PC-3 (cell line): ENCODE measurements at regions not wholly inside any gene's neighbourhood (a gene's known extent, or its start where the extent isn't known, plus 50 kb on each side); places are given as distances from the start of the nearest gene placed in this dataset.

Source experiments
- ATAC-seq: fragments of 200-7000 bp; cut with Tn5 transposase; 2 replicates; pipeline ENCODE4 v1.9.1; 2020; ENCODE audit warnings: mild to moderate bottlenecking, moderate library complexity
- BruUV-seq: library from RNA; stranded (reverse); fragments of 400-500 nt; replicated peaks from 2 replicates; lab custom pipeline; 2021; lab: Mats Ljungman, UMichigan
- CTCF ChIA-PET: fragments of 300-600 bp; sonication (Branson Sonifier 250); formaldehyde crosslinking; loops from one replicate; lab custom pipeline; 2022; ENCODE audit warnings: antibody characterized with exemption; lab: Charles Lee
- POLR2A ChIA-PET: fragments of 300-600 bp; sonication (Branson Sonifier 250); formaldehyde crosslinking; loops from one replicate; lab custom pipeline; 2022; ENCODE audit warnings: antibody characterized with exemption; ENCODE audit not compliant: unreplicated experiment; lab: Charles Lee
- DNase-seq: peaks from one replicate; pipeline ENCODE4 v3.0.0-alpha.2; 2015
- H2AFZ ChIP-seq: fragments of 300-600 bp; sonication (generic); 2 replicates; pipeline ENCODE4 v1.6.0; 2016; ENCODE audit warnings: antibody characterized with exemption, low read length
- H3F3A ChIP-seq: fragments of 300-600 bp; sonication (generic); one replicate; pipeline ENCODE4 v1.6.0; 2017; ENCODE audit warnings: antibody characterized with exemption, low read length, control low read depth, mild to moderate bottlenecking; ENCODE audit not compliant: unreplicated experiment
- H3K27ac ChIP-seq: fragments of 300-600 bp; sonication (generic); 2 replicates; pipeline ENCODE4 v1.5.1; 2016; ENCODE audit warnings: mild to moderate bottlenecking, low read length
- H3K27me3 ChIP-seq: fragments of 300-600 bp; sonication (generic); 2 replicates; pipeline ENCODE4 v1.6.1; 2016; ENCODE audit warnings: low read length, mixed read lengths
- H3K36me3 ChIP-seq: fragments of 300-600 bp; sonication (generic); 2 replicates; pipeline ENCODE4 v1.6.1; 2016; ENCODE audit warnings: low read depth, mixed run types, low read length, mixed read lengths
- H3K4me1 ChIP-seq: fragments of 300-600 bp; sonication (generic); 2 replicates; pipeline ENCODE4 v1.5.1; 2016; ENCODE audit warnings: low read length; ENCODE audit not compliant: insufficient read depth
- H3K4me2 ChIP-seq: fragments of 300-600 bp; sonication (generic); 2 replicates; pipeline ENCODE4 v1.6.0; 2016; ENCODE audit warnings: low read length
- H3K4me3 ChIP-seq: fragments of 300-600 bp; sonication (generic); 2 replicates; pipeline ENCODE4 v1.5.1; 2016; ENCODE audit warnings: mild to moderate bottlenecking, low read length, mixed read lengths
- H3K79me2 ChIP-seq: fragments of 300-600 bp; sonication (generic); 2 replicates; pipeline ENCODE4 v1.6.1; 2017; ENCODE audit warnings: low read length, mixed read lengths
- H3K9ac ChIP-seq: fragments of 300-600 bp; sonication (generic); 2 replicates; pipeline ENCODE4 v1.6.0; 2016; ENCODE audit warnings: mild to moderate bottlenecking, low read length
- H3K9me2 ChIP-seq: fragments of 300-600 bp; sonication (generic); replicated peaks from 2 replicates; pipeline ENCODE4 v1.6.1; 2016; ENCODE audit warnings: mixed run types, low read length, mixed read lengths
- H3K9me3 ChIP-seq: fragments of 300-600 bp; sonication (generic); 2 replicates; pipeline ENCODE4 v1.6.1; 2016; ENCODE audit warnings: low read length, mixed read lengths
- H4K20me1 ChIP-seq: fragments of 300-600 bp; sonication (generic); 2 replicates; pipeline ENCODE4 v1.6.1; 2016; ENCODE audit warnings: low read length, mixed read lengths
- CTCF ChIP-seq: fragments of 300-600 bp; sonication (generic); conservative IDR thresholded peaks from 2 replicates; pipeline ENCODE4 v1.5.1; 2017; ENCODE audit warnings: antibody characterized with exemption, low read depth, mild to moderate bottlenecking, low read length
- EZH2 ChIP-seq: fragments of 300-600 bp; sonication (generic); IDR thresholded peaks from one replicate; pipeline ENCODE4 v1.6.1; 2017; ENCODE audit warnings: antibody characterized with exemption, mild to moderate bottlenecking, low read length; ENCODE audit not compliant: unreplicated experiment
- EZH2phosphoT487 ChIP-seq: fragments of 300-600 bp; sonication (generic); IDR thresholded peaks from 2 replicates; pipeline ENCODE4 v1.6.1; 2018; ENCODE audit warnings: mild to moderate bottlenecking, antibody characterized with exemption, low read length, borderline replicate concordance
- intact Hi-C: fragments of 100-400 bp; cut with micrococcal nuclease; formaldehyde crosslinking; loops from 2 replicates; pipeline ENCODE4 v1.9.0; 2023

GRCh38 chr2:8548619-8549150 lies 133.2 kb upstream of the ID2 start:
- Histone ChIP-seq H3K9me2 (no peaks in the 10 kb centered on the region), H3F3A (no peaks in the 10 kb centered on the region), H3K4me1 (peaks cover 12% of the 10 kb centered on the region), H3K36me3 (no peaks in the 10 kb centered on the region), H3K4me3 (no peak overlapping the region), H3K27me3 (no peaks in the 10 kb centered on the region), H3K9ac (no peak overlapping the region), H4K20me1 (no peaks in the 10 kb centered on the region), H3K27ac (no peak overlapping the region), H3K4me2 (no peak overlapping the region), H3K79me2 (no peaks in the 10 kb centered on the region), H3K9me3 (no peaks in the 10 kb centered on the region), H2AFZ (no peak overlapping the region)
- ChIA-PET POLR2A (no interaction called here), CTCF (no interaction called here)
- no TSS peak for BruUV-seq
- intact Hi-C loops = no loop called here
- ATAC-seq (no peak), DNase-seq (no peak)
- no peak for TF ChIP-seq EZH2
- no peak for TF ChIP-seq CTCF
- TF ChIP-seq EZH2phosphoT487 = no peak

- H3K36me3 ChIP-seq = no peaks in the 10 kb centered on the region
- intact Hi-C loops = no loop called here
- peaks cover 12% of the 10 kb centered on the region for H3K4me1 ChIP-seq
- H3K9ac ChIP-seq = no peak overlapping the region
- H3K27me3 ChIP-seq = no peaks in the 10 kb centered on the region
- no peak overlapping the region for H3K27ac ChIP-seq
- TF ChIP-seq EZH2phosphoT487 (no peak), CTCF (no peak), EZH2 (no peak)
- H3K4me3 ChIP-seq = no peak overlapping the region
- H3K4me2 ChIP-seq = no peak overlapping the region
- no peak overlapping the region for H2AFZ ChIP-seq
- no peak for ATAC-seq
- no peaks in the 10 kb centered on the region for H4K20me1 ChIP-seq
- no peak for DNase-seq
- H3K9me3 ChIP-seq = no peaks in the 10 kb centered on the region
- H3K9me2 ChIP-seq = no peaks in the 10 kb centered on the region
- CTCF ChIA-PET = no interaction called here
- POLR2A ChIA-PET = no interaction called here
- no peaks in the 10 kb centered on the region for H3F3A ChIP-seq
- BruUV-seq = no TSS peak
- H3K79me2 ChIP-seq = no peaks in the 10 kb centered on the region
Observed at GRCh38 chr2:8549273-8549922, 132.5 kb upstream of the ID2 start.

- TF ChIP-seq EZH2 (no peak), EZH2phosphoT487 (no peak), CTCF (no peak)
- H3K9me3 ChIP-seq = no peaks in the 10 kb centered on the region
- H2AFZ ChIP-seq = no peak overlapping the region
- peaks cover 12% of the 10 kb centered on the region for H3K4me1 ChIP-seq
- H3K4me3 ChIP-seq = no peak overlapping the region
- H3K4me2 ChIP-seq = no peak overlapping the region
- H4K20me1 ChIP-seq = no peaks in the 10 kb centered on the region
- no peaks in the 10 kb centered on the region for H3K27me3 ChIP-seq
- intact Hi-C loops = no loop called here
- no TSS peak for BruUV-seq
- no peak overlapping the region for H3K9ac ChIP-seq
- no peaks in the 10 kb centered on the region for H3K36me3 ChIP-seq
- no peak overlapping the region for H3K27ac ChIP-seq
- POLR2A ChIA-PET = no interaction called here
- no peaks in the 10 kb centered on the region for H3K79me2 ChIP-seq
- CTCF ChIA-PET = no interaction called here
- H3F3A ChIP-seq = no peaks in the 10 kb centered on the region
- no peak for ATAC-seq
- no peak for DNase-seq
- H3K9me2 ChIP-seq = no peaks in the 10 kb centered on the region
Observed at GRCh38 chr2:8549942-8550341, 131.9 kb upstream of the ID2 start.
